ENCODE measurements at regions not wholly inside any gene's neighbourhood (a gene's known extent, or its start where the extent isn't known, plus 50 kb on each side); places are given as distances from the start of the nearest gene placed in this dataset.
"Not testable (repeated sequence)": the region's sequence is repeated elsewhere in the genome, so short reads cannot be mapped to it uniquely, and the experiment has no call there.

GRCh38 chr4:137394018-137394417 lies 138.3 kb downstream of the PCDH18 start:
- no peak for DNase-seq (ENCODE audit: low spot score)

GRCh38 chr4:137393044-137393443 lies 139.2 kb downstream of the PCDH18 start:
- no peak for DNase-seq (ENCODE audit: low spot score)

GRCh38 chr4:137390707-137391106 lies 141.6 kb downstream of the PCDH18 start:
- DNase-seq (ENCODE audit: low spot score) = no peak

GRCh38 chr4:137389911-137390520 lies 142.3 kb downstream of the PCDH18 start:
- no peak for DNase-seq (ENCODE audit: low spot score)

- DNase-seq (ENCODE audit: low spot score) = no peak
Observed at GRCh38 chr4:137387924-137388323, 144.4 kb downstream of the PCDH18 start.

- no peak for DNase-seq (ENCODE audit: low spot score)
Observed at GRCh38 chr4:137384476-137384875, 147.8 kb downstream of the PCDH18 start.

GRCh38 chr4:137378821-137379220 lies 153.5 kb downstream of the PCDH18 start:
- peak; percentile 1 for DNase-seq (ENCODE audit: low spot score)

GRCh38 chr4:137378393-137378792 lies 153.9 kb downstream of the PCDH18 start:
- no peak for DNase-seq (ENCODE audit: low spot score)

- no peak for DNase-seq (ENCODE audit: low spot score)
Observed at GRCh38 chr4:137376312-137376711, 156.0 kb downstream of the PCDH18 start.

- no peak for DNase-seq (ENCODE audit: low spot score)
Observed at GRCh38 chr4:137375111-137375850, 157.0 kb downstream of the PCDH18 start.

- no peak for DNase-seq (ENCODE audit: low spot score)
Observed at GRCh38 chr4:137370679-137371078, 161.6 kb downstream of the PCDH18 start.

GRCh38 chr4:137370206-137370633 lies 162.1 kb downstream of the PCDH18 start:
- no peak for DNase-seq (ENCODE audit: low spot score)

GRCh38 chr4:137367620-137368019 lies 164.7 kb downstream of the PCDH18 start:
- DNase-seq (ENCODE audit: low spot score) = no peak

GRCh38 chr4:137363496-137363895 lies 168.8 kb downstream of the PCDH18 start:
- DNase-seq (ENCODE audit: low spot score) = no peak

- no peak for DNase-seq (ENCODE audit: low spot score)
Observed at GRCh38 chr4:137361756-137362470, 170.4 kb downstream of the PCDH18 start.

- DNase-seq (ENCODE audit: low spot score) = no peak
Observed at GRCh38 chr4:137360761-137361160, 171.5 kb downstream of the PCDH18 start.

GRCh38 chr4:137359691-137360315 lies 172.5 kb downstream of the PCDH18 start:
- no peak for DNase-seq (ENCODE audit: low spot score)

GRCh38 chr4:137354562-137354961 lies 177.7 kb downstream of the PCDH18 start:
- not testable (repeated sequence) for DNase-seq (ENCODE audit: low spot score)

GRCh38 chr4:137347371-137347770 lies 184.9 kb downstream of the PCDH18 start:
- DNase-seq (ENCODE audit: low spot score) = no peak

GRCh38 chr4:137345597-137345996 lies 186.7 kb downstream of the PCDH18 start:
- DNase-seq (ENCODE audit: low spot score) = no peak

GRCh38 chr4:137343221-137343620 lies 189.1 kb downstream of the PCDH18 start:
- no peak for DNase-seq (ENCODE audit: low spot score)

GRCh38 chr4:137333031-137333430 lies 199.3 kb downstream of the PCDH18 start:
- no peak for DNase-seq (ENCODE audit: low spot score)

- DNase-seq (ENCODE audit: low spot score) = no peak
Observed at GRCh38 chr4:137312257-137312656, 220.0 kb downstream of the PCDH18 start.

Data from putamen (tissue), 1 donor.